Upper lobe of right lung (tissue), 1 donor: ENCODE measurements at regions not wholly inside any gene's neighbourhood (a gene's known extent, or its start where the extent isn't known, plus 50 kb on each side); places are given as distances from the start of the nearest gene placed in this dataset.

Experiments
- ATAC-seq: fragments of 200-7000 bp; cut with Tn5 transposase; one replicate; pipeline ENCODE4 v1.9.1; 2020; ENCODE audit warnings: mild to moderate bottlenecking, moderate library complexity
- DNase-seq: peaks from one replicate; pipeline ENCODE4 v3.0.0-alpha.2; 2020
- H3K27ac ChIP-seq: fragments of 200-600 bp; one replicate; pipeline ENCODE4 v1.8.0; 2022
- H3K27me3 ChIP-seq: fragments of 200-600 bp; one replicate; pipeline ENCODE4 v1.8.0; 2022; ENCODE audit warnings: mild to moderate bottlenecking
- H3K36me3 ChIP-seq: fragments of 200-600 bp; one replicate; pipeline ENCODE4 v1.8.0; 2022
- H3K4me1 ChIP-seq: fragments of 200-600 bp; one replicate; pipeline ENCODE4 v1.8.0; 2022
- H3K4me3 ChIP-seq: fragments of 200-600 bp; one replicate; pipeline ENCODE4 v1.8.0; 2022; ENCODE audit warnings: mild to moderate bottlenecking
- H3K9me3 ChIP-seq: fragments of 200-600 bp; one replicate; pipeline ENCODE4 v1.8.0; 2022
- intact Hi-C: fragments of 100-400 bp; cut with DNase I; formaldehyde crosslinking; loops from one replicate; pipeline ENCODE4 v1.11.0; 2022
- TF ChIP-seq, protein P1 (sequence below): fragments of 200-600 bp; IDR thresholded peaks from one replicate; pipeline ENCODE4 v1.8.0; 2022; ENCODE audit warnings: antibody characterized with exemption
- donor health status: DM: no; HTN: yes; CAD: no; lungs with severe emphysema.

DNA sequence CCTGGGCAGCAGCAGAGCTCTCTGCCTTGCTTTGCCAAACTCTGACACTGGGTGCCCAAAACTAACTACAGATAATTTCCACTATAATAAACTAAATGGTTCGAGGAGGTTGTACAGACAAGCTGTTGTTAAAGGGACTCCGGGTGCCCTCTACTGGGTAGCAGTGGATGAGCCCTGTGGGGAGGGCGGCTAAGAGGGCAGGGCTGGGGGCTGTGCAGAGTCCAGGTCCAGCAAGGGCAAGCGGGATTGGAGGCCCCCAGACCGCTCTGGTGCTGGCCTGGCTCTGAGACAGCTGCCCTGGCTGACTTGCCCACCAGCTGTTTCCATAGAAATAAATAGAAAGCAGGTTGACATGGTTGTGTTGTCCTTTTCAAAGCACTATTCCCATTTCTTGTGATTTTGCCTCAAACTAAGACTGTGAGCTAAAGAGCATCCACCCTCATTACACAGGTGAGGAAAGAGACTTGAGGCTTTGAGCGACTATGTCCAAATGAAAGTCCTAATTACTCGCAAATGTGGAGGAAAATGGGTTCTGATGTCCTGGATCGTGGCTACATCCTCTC lies 167.6 kb upstream of the CST7 start:
- peak; percentile 28 for ATAC-seq
- peaks cover 17% of the 10 kb centered on the region for H3K4me1 ChIP-seq
- TF ChIP-seq, protein P1, sequence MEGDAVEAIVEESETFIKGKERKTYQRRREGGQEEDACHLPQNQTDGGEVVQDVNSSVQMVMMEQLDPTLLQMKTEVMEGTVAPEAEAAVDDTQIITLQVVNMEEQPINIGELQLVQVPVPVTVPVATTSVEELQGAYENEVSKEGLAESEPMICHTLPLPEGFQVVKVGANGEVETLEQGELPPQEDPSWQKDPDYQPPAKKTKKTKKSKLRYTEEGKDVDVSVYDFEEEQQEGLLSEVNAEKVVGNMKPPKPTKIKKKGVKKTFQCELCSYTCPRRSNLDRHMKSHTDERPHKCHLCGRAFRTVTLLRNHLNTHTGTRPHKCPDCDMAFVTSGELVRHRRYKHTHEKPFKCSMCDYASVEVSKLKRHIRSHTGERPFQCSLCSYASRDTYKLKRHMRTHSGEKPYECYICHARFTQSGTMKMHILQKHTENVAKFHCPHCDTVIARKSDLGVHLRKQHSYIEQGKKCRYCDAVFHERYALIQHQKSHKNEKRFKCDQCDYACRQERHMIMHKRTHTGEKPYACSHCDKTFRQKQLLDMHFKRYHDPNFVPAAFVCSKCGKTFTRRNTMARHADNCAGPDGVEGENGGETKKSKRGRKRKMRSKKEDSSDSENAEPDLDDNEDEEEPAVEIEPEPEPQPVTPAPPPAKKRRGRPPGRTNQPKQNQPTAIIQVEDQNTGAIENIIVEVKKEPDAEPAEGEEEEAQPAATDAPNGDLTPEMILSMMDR, result peak; percentile 37
- no peaks in the 10 kb centered on the region for H3K9me3 ChIP-seq
- DNase-seq, result peak; percentile 54
- no peak overlapping the region for H3K27ac ChIP-seq
- H3K36me3 ChIP-seq, result no peaks in the 10 kb centered on the region
- no peak overlapping the region for H3K4me3 ChIP-seq
- H3K27me3 ChIP-seq, result peaks cover 8% of the 10 kb centered on the region
- intact Hi-C loops, result no loop called here

DNA sequence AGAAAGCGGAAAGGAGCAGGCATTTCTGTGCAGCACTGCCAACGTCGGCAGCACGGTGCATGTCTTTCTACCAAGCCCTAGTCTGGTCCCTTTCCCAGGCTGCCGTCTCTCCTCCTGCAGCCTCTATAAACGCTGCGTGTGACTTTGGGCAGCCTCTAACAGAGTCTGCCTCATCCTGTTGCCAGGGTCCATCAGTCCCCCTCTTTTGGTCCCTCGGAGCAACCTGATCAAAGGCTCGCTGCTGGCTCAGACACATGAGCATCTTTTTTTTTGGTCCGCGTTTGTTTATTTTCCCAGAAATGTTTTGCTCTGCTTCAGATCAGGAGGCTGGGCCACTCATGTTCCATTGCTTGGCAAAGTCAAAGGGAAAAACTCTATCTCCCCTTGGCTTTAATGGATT lies 166.8 kb upstream of the CST7 start:
- TF ChIP-seq, protein P1, result no peak
- Histone ChIP-seq H3K4me3 (no peak overlapping the region), H3K36me3 (no peaks in the 10 kb centered on the region), H3K9me3 (no peaks in the 10 kb centered on the region), H3K4me1 (peaks cover 17% of the 10 kb centered on the region), H3K27ac (no peak overlapping the region), H3K27me3 (peaks cover 8% of the 10 kb centered on the region)
- DNase-seq (peak; percentile 6), ATAC-seq (no peak)
- intact Hi-C loops, result no loop called here

DNA sequence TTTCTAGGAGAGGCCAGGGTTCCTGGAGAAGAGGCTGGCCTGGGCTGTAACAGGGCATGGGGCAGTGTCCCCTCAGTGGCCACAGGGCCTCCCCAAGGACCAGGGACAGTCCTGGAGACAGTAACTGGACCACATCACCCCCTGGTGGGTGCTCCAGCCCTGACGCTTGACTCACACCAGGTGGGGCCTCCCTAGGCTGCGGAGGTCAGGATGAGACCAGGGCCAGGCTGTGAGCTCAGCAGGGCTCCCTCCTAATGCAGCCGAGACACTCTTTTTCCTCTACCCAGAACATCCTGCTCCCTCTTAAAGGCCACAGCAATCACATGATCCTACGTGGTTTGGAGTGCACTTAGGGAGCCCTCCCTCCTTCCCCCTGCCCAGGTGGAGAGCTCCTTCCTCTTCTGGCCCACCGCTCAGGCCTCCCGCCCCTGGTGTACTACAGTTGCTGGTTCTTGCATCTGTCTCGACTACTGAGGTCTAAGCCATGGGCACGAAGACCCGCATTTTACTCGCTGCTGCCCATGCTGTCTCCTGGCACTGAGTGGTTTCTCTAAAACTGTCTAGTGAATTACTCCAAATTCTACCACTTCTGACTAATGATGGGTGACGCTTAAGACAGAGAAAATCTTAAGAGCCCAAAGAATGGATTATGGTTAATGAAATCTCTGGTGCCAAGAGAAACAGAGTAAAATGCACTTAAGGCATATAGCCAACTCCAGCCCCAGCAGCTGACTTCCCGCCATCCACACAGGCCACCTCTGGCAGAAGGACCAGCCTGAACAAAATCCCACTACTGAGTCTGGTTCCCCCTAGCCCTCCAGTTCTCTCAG lies 166.1 kb upstream of the CST7 start:
- intact Hi-C loops, result no loop called here
- no peak overlapping the region for H3K27ac ChIP-seq
- H3K4me3 ChIP-seq, result no peak overlapping the region
- no peaks in the 10 kb centered on the region for H3K36me3 ChIP-seq
- H3K27me3 ChIP-seq, result peaks cover 8% of the 10 kb centered on the region
- TF ChIP-seq, protein P1, result no peak
- DNase-seq (peak; percentile 52), ATAC-seq (no peak)
- peaks cover 17% of the 10 kb centered on the region for H3K4me1 ChIP-seq
- H3K9me3 ChIP-seq, result no peaks in the 10 kb centered on the region

DNA sequence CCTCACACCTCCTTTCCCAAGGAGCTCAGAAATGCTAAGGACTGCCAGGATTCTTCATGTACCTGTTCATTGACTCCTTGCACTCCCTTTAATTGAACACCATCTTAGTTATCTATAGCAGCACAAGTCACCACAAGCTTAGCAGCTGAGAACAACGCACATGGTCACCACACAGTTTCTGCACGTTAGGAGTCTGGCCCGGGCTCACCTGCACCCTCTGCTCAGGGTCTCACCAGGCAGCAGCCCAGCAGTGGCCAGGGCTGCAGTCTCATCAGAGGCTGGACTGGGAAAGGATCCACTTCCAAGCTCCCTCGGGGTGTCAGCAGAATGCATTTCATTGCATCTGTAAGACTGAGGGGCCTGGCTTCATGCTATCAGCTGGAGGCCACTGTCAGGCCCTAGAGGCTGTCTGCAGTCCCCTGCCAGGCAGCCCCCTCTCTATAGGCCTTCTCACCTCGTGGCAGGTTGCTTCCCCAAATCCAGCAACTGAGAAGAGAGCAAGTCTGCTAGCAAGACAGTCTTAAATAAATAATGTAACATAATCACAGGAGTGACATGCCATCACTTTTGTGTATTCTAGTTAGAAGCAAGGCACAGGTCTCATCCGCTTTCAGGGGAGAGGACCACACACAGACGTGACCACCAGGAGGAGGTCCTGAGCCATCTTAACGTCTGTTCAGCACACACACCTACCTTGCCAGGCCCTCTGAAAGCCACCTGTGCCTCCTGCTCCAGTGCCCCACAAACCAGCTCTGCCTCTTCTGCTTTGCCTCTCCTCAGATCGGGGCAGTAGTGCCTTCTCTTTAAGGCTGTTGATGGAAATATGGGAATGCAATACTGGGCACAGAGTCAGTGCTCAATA lies 165.2 kb upstream of the CST7 start:
- Histone ChIP-seq H3K36me3 (no peaks in the 10 kb centered on the region), H3K4me1 (peaks cover 17% of the 10 kb centered on the region), H3K4me3 (no peak overlapping the region), H3K27ac (no peak overlapping the region), H3K27me3 (peaks cover 8% of the 10 kb centered on the region), H3K9me3 (no peaks in the 10 kb centered on the region)
- intact Hi-C loops, result no loop called here
- TF ChIP-seq, protein P1, result no peak
- DNase-seq (peak; percentile 35), ATAC-seq (no peak)

DNA sequence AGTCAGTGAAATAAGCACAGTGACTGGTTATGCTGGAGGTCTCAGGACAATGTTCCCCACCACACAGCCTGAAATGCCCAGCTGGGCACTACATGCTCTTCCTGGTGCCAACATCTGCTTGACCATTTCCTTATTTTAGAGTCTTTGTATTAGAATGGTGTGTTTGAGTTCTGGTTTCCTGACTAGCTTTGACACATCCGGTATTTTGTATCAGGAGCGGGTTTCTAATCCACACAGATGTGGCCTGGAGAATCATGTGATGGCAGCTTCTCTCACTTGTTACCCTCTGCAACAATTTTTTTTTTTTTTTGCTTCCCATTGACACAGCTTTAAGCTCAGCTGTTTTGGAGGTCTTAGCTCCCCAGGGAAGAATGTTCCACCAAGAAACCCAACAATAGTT lies 164.5 kb upstream of the CST7 start:
- Histone ChIP-seq H3K27me3 (peaks cover 8% of the 10 kb centered on the region), H3K9me3 (no peaks in the 10 kb centered on the region), H3K4me1 (peaks cover 17% of the 10 kb centered on the region), H3K27ac (no peak overlapping the region), H3K4me3 (no peak overlapping the region), H3K36me3 (no peaks in the 10 kb centered on the region)
- DNase-seq (peak; percentile 11), ATAC-seq (no peak)
- TF ChIP-seq, protein P1, result no peak
- intact Hi-C loops, result no loop called here
